SK-N-SH (cell line): ENCODE measurements at regions not wholly inside any gene's neighbourhood (a gene's known extent, or its start where the extent isn't known, plus 50 kb on each side); places are given as distances from the start of the nearest gene placed in this dataset.

Experiments
- CTCF ChIP-seq: fragments of 200-600 bp; sonication (generic); IDR thresholded peaks from 2 replicates; pipeline ENCODE4 v1.6.1; 2017; ENCODE audit warnings: antibody characterized with exemption, mild to moderate bottlenecking, moderate library complexity
- EP300 ChIP-seq, 2 experiments: IDR thresholded peaks; 2 replicates each; pipeline versions ENCODE4 v1.4.0 to v1.6.1; 2012; ENCODE audit warnings: borderline replicate concordance in 1 of 2, low read depth in 1 of 2, low read length in 1 of 2
- EZH2phosphoT487 ChIP-seq: fragments of 200-600 bp; sonication (generic); IDR thresholded peaks from 2 replicates; pipeline ENCODE4 v1.6.1; 2017; ENCODE audit warnings: low read depth, mixed run types, mild to moderate bottlenecking, antibody characterized with exemption, moderate library complexity, borderline replicate concordance
- IRF3 ChIP-seq: fragments of 150-350 bp; IDR thresholded peaks from 2 replicates; pipeline ENCODE4 v1.6.1; 2016; ENCODE audit warnings: mild to moderate bottlenecking, low read depth, low read length
- POLR2AphosphoS5 ChIP-seq: IDR thresholded peaks from 2 replicates; pipeline ENCODE4 v1.6.1; 2012; ENCODE audit warnings: low read depth, low read length
- RAD21 ChIP-seq: IDR thresholded peaks from 2 replicates; pipeline ENCODE4 v1.6.1; 2012; ENCODE audit warnings: mild to moderate bottlenecking, low read length
- RCOR1 ChIP-seq: fragments of 150-350 bp; IDR thresholded peaks from 2 replicates; pipeline ENCODE4 v1.6.1; 2017; ENCODE audit warnings: antibody characterized with exemption, low read length
- RFX5 ChIP-seq: IDR thresholded peaks from 2 replicates; pipeline ENCODE4 v1.6.1; 2012; ENCODE audit warnings: mild to moderate bottlenecking, improper control_type of control experiment, low read length
- SIN3A ChIP-seq: IDR thresholded peaks from 2 replicates; pipeline ENCODE4 v1.6.1; 2012; ENCODE audit warnings: low read depth, mild to moderate bottlenecking, low read length, moderate library complexity, borderline replicate concordance
- SMC3 ChIP-seq: IDR thresholded peaks from 2 replicates; pipeline ENCODE4 v1.6.1; 2012; ENCODE audit warnings: low read depth, low read length, improper control_type of control experiment
- USF2 ChIP-seq: fragments of 150-350 bp; IDR thresholded peaks from 2 replicates; pipeline ENCODE4 v1.6.1; 2017; ENCODE audit warnings: antibody characterized with exemption, low read length, low read depth, borderline replicate concordance
- YY1 ChIP-seq: IDR thresholded peaks from 2 replicates; pipeline ENCODE4 v1.4.0; 2012; ENCODE audit warnings: low read depth, mild to moderate bottlenecking

- no peak for TF ChIP-seq YY1
- no peak for TF ChIP-seq EZH2phosphoT487
- no peak for TF ChIP-seq EP300 (IDR thresholded peaks at IDR 0.05; ENCODE audit: borderline replicate concordance in 1 of 2, low read depth in 1 of 2, low read length in 1 of 2)
- no peak for TF ChIP-seq RAD21
- TF ChIP-seq USF2: no peak
- TF ChIP-seq RCOR1: no peak
- no peak for TF ChIP-seq CTCF
- TF ChIP-seq POLR2AphosphoS5: no peak
- no peak for TF ChIP-seq RFX5
- no peak for TF ChIP-seq SIN3A
- no peak for TF ChIP-seq SMC3
- no peak for TF ChIP-seq IRF3
Observed at GRCh38 chr10:10589540-10590303, 427.9 kb upstream of the CELF2 start.
